ENCODE measurements at regions not wholly inside any gene's neighbourhood (a gene's known extent, or its start where the extent isn't known, plus 50 kb on each side); places are given as distances from the start of the nearest gene placed in this dataset.

- no peaks in the 10 kb centered on the region for H3K9me3 ChIP-seq
- H3K27me3 ChIP-seq, result no peaks in the 10 kb centered on the region
- TF ChIP-seq CTCF (IDR thresholded peaks at IDR 0.05), result no peak
- H3K4me3 ChIP-seq, result no peak overlapping the region
- H3K27ac ChIP-seq, result no peak overlapping the region
- H3K36me3 ChIP-seq, result no peaks in the 10 kb centered on the region
- DNase-seq (ENCODE audit: low spot score), result no peak
- no peaks in the 10 kb centered on the region for H3K4me1 ChIP-seq
Measured at GRCh38 chr16:79426663-79427062, 173.9 kb downstream of the MAF start.

- Histone ChIP-seq H3K27ac (no peak overlapping the region), H3K36me3 (no peaks in the 10 kb centered on the region), H3K9me3 (no peaks in the 10 kb centered on the region), H3K27me3 (no peaks in the 10 kb centered on the region), H3K4me1 (no peaks in the 10 kb centered on the region), H3K4me3 (no peak overlapping the region)
- no peak for TF ChIP-seq CTCF (IDR thresholded peaks at IDR 0.05)
- no peak for DNase-seq (ENCODE audit: low spot score)
Measured at GRCh38 chr16:79422064-79422463, 178.5 kb downstream of the MAF start.

GRCh38 chr16:79421126-79421525, 179.4 kb downstream of the MAF start:
- Histone ChIP-seq H3K4me3 (no peak overlapping the region), H3K27me3 (no peaks in the 10 kb centered on the region), H3K36me3 (no peaks in the 10 kb centered on the region), H3K4me1 (no peaks in the 10 kb centered on the region), H3K27ac (no peak overlapping the region), H3K9me3 (no peaks in the 10 kb centered on the region)
- DNase-seq (ENCODE audit: low spot score), result no peak
- TF ChIP-seq CTCF (IDR thresholded peaks at IDR 0.05), result no peak

- H3K4me1 ChIP-seq, result no peaks in the 10 kb centered on the region
- DNase-seq (ENCODE audit: low spot score), result no peak
Measured at GRCh38 chr16:79420493-79420892, 180.0 kb downstream of the MAF start.

GRCh38 chr16:79419148-79419547, 181.4 kb downstream of the MAF start:
- no peaks in the 10 kb centered on the region for H3K36me3 ChIP-seq
- no peaks in the 10 kb centered on the region for H3K4me1 ChIP-seq
- no peak overlapping the region for H3K27ac ChIP-seq
- TF ChIP-seq CTCF (IDR thresholded peaks at IDR 0.05), result no peak
- H3K9me3 ChIP-seq, result no peaks in the 10 kb centered on the region
- no peaks in the 10 kb centered on the region for H3K27me3 ChIP-seq
- no peak overlapping the region for H3K4me3 ChIP-seq
- DNase-seq (ENCODE audit: low spot score), result no peak

More at GRCh38 chr16:79420493-79420892, 180.0 kb downstream of the MAF start:
- TF ChIP-seq CTCF (IDR thresholded peaks at IDR 0.05), result no peak
- Histone ChIP-seq H3K9me3 (no peaks in the 10 kb centered on the region), H3K4me3 (no peak overlapping the region), H3K27ac (no peak overlapping the region), H3K27me3 (no peaks in the 10 kb centered on the region), H3K36me3 (no peaks in the 10 kb centered on the region)

- no peak overlapping the region for H3K4me3 ChIP-seq
- H3K9me3 ChIP-seq, result no peaks in the 10 kb centered on the region
- no peaks in the 10 kb centered on the region for H3K4me1 ChIP-seq
- H3K27me3 ChIP-seq, result no peaks in the 10 kb centered on the region
- H3K36me3 ChIP-seq, result no peaks in the 10 kb centered on the region
- DNase-seq (ENCODE audit: low spot score), result no peak
- H3K27ac ChIP-seq, result no peak overlapping the region
- no peak for TF ChIP-seq CTCF (IDR thresholded peaks at IDR 0.05)
Measured at GRCh38 chr16:79417601-79418008, 182.9 kb downstream of the MAF start.
